Hepatocyte (in vitro differentiated cells): ENCODE measurements at regions not wholly inside any gene's neighbourhood (a gene's known extent, or its start where the extent isn't known, plus 50 kb on each side); places are given as distances from the start of the nearest gene placed in this dataset.

Source experiments
- DNase-seq: peaks from one replicate; pipeline ENCODE4 v3.0.0-alpha.2; 2016; ENCODE audit warnings: low spot score
- H2AFZ ChIP-seq: fragments of 200-600 bp; sonication (generic); 2 replicates; pipeline ENCODE4 v1.6.0; 2016; ENCODE audit warnings: antibody characterized with exemption, mild to moderate bottlenecking
- H3K27ac ChIP-seq: fragments of 200-600 bp; sonication (generic); 2 replicates; pipeline ENCODE4 v1.5.1; 2016; ENCODE audit warnings: mild to moderate bottlenecking
- H3K27me3 ChIP-seq: fragments of 200-600 bp; sonication (generic); 2 replicates; pipeline ENCODE4 v1.6.1; 2016
- H3K36me3 ChIP-seq: fragments of 200-600 bp; sonication (generic); replicated peaks from 2 replicates; pipeline ENCODE4 v1.5.1; 2016; ENCODE audit warnings: low read depth; ENCODE audit not compliant: insufficient read depth
- H3K4me1 ChIP-seq: fragments of 200-600 bp; sonication (generic); 2 replicates; pipeline ENCODE4 v1.5.1; 2016; ENCODE audit warnings: mild to moderate bottlenecking, moderate library complexity; ENCODE audit not compliant: insufficient read depth
- H3K4me2 ChIP-seq: fragments of 200-600 bp; sonication (generic); 2 replicates; pipeline ENCODE4 v1.6.0; 2016
- H3K4me3 ChIP-seq: fragments of 200-600 bp; sonication (generic); 2 replicates; pipeline ENCODE4 v1.5.1; 2016; ENCODE audit warnings: mild to moderate bottlenecking
- H3K79me2 ChIP-seq: fragments of 200-600 bp; sonication (generic); 2 replicates; pipeline ENCODE4 v1.6.0; 2017; ENCODE audit warnings: mild to moderate bottlenecking
- H3K9me2 ChIP-seq: fragments of 200-600 bp; sonication (generic); replicated peaks from 2 replicates; pipeline ENCODE4 v1.6.0; 2017; ENCODE audit warnings: mild to moderate bottlenecking; ENCODE audit not compliant: insufficient read depth
- H3K9me3 ChIP-seq: fragments of 200-600 bp; sonication (generic); 2 replicates; pipeline ENCODE4 v1.5.1; 2016; ENCODE audit warnings: low read depth, mild to moderate bottlenecking
- H4K20me1 ChIP-seq: fragments of 200-600 bp; sonication (generic); 2 replicates; pipeline ENCODE4 v1.6.0; 2016; ENCODE audit warnings: mild to moderate bottlenecking; ENCODE audit not compliant: insufficient read depth, poor library complexity, severe bottlenecking
- EZH2 ChIP-seq: fragments of 200-600 bp; sonication (generic); IDR thresholded peaks from 2 replicates; pipeline ENCODE4 v1.6.1; 2016; ENCODE audit warnings: antibody characterized with exemption, mild to moderate bottlenecking, borderline replicate concordance
- EZH2phosphoT487 ChIP-seq: fragments of 200-600 bp; sonication (generic); IDR thresholded peaks from one replicate; pipeline ENCODE4 v1.6.1; 2018; ENCODE audit warnings: antibody characterized with exemption, mild to moderate bottlenecking, low read depth, moderate library complexity; ENCODE audit not compliant: unreplicated experiment, severe bottlenecking
- WGBS: methylation state at CpG from one replicate; pipeline ENCODE4 v1.1.6; 2016; ENCODE audit warnings: low lambda C conversion rate; ENCODE audit errors: missing lambda C conversion rate; 5-methylcytosine and 5-hydroxymethylcytosine counted together
- TF ChIP-seq, protein P1 (sequence below): fragments of 200-600 bp; sonication (generic); IDR thresholded peaks from 2 replicates; pipeline ENCODE4 v1.5.1; 2016; ENCODE audit warnings: antibody characterized with exemption, mild to moderate bottlenecking; ENCODE audit not compliant: poor library complexity

DNA sequence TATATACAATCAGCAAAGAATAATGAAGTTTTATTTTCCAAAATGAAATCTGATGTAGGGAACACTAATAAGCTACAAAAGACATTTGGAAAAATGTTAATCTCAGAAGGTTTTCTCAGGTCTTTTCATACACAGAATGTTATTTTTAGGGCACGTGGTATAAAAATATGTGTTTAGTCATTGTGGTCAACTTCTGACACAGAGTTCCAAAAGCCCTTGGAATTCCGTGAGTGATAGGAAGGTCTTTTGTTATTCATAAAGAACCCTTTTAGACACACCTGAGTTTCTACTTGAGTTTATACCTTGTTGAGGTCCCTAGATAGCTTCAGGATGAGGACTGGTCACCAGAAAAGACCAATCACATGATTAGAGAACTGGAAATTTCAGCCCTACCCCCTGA lies 277.6 kb upstream of the NCAM2 start:
- Histone ChIP-seq H3K9me3 (no peaks in the 10 kb centered on the region), H4K20me1 (no peaks in the 10 kb centered on the region), H3K27me3 (no peaks in the 10 kb centered on the region), H3K9me2 (no peaks in the 10 kb centered on the region), H3K79me2 (no peaks in the 10 kb centered on the region), H2AFZ (no peak overlapping the region), H3K36me3 (no peaks in the 10 kb centered on the region), H3K4me2 (no peak overlapping the region), H3K4me1 (no peaks in the 10 kb centered on the region), H3K27ac (no peak overlapping the region), H3K4me3 (no peak overlapping the region)
- DNase-seq: no peak
- 94% methylated on average over 2 of the region's 2 CpGs for WGBS
- no peak for TF ChIP-seq EZH2
- no peak for TF ChIP-seq EZH2phosphoT487
- TF ChIP-seq, protein P1, sequence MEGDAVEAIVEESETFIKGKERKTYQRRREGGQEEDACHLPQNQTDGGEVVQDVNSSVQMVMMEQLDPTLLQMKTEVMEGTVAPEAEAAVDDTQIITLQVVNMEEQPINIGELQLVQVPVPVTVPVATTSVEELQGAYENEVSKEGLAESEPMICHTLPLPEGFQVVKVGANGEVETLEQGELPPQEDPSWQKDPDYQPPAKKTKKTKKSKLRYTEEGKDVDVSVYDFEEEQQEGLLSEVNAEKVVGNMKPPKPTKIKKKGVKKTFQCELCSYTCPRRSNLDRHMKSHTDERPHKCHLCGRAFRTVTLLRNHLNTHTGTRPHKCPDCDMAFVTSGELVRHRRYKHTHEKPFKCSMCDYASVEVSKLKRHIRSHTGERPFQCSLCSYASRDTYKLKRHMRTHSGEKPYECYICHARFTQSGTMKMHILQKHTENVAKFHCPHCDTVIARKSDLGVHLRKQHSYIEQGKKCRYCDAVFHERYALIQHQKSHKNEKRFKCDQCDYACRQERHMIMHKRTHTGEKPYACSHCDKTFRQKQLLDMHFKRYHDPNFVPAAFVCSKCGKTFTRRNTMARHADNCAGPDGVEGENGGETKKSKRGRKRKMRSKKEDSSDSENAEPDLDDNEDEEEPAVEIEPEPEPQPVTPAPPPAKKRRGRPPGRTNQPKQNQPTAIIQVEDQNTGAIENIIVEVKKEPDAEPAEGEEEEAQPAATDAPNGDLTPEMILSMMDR: no peak

DNA sequence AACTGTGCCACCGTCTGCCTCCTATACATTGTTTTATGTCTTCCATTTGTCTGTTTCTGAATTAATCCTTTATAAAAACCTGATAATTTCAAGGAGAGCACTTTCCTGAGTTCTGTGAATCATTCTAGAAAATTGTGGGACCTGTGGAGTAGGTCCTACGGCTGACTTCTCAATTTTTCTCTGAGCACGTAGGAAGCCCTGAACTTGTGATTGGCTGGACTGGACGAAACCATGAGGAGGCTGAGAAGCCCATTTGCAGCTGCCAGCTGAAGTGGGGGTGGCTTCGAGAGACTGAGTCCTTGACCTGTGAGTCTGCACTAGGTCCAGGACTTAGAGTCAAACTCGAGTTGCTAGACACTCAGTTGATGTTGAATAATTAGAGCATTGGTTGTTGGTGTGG lies 277.1 kb upstream of the NCAM2 start:
- Histone ChIP-seq H3K4me3 (no peak overlapping the region), H3K36me3 (no peaks in the 10 kb centered on the region), H3K9me3 (no peaks in the 10 kb centered on the region), H4K20me1 (no peaks in the 10 kb centered on the region), H3K27me3 (no peaks in the 10 kb centered on the region), H3K27ac (no peak overlapping the region), H3K4me1 (no peaks in the 10 kb centered on the region), H3K79me2 (no peaks in the 10 kb centered on the region), H2AFZ (no peak overlapping the region), H3K4me2 (no peak overlapping the region), H3K9me2 (no peaks in the 10 kb centered on the region)
- TF ChIP-seq, protein P1: no peak
- TF ChIP-seq EZH2: no peak
- no peak for TF ChIP-seq EZH2phosphoT487
- no peak for DNase-seq
- WGBS: 88% methylated on average over 6 of the region's 6 CpGs

DNA sequence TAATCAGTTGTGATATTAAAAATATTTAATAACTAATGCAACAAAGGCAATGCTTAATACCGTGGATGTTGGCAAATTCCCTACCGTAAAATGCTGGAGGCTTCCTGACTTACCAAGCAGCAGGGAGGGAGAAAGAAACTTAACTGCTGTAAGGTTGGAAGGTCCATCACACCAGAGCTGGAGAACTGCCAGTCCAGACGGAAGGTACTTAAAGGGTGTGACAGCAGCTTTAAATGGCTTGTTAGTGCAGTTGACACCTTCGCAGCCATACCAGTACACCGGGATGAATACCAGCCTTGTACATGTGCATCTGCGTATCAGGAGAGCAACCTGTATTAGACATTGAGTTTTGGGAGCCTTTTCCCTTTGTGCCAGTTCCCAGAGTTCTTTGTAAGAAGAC lies 269.5 kb upstream of the NCAM2 start:
- Histone ChIP-seq H3K4me1 (no peaks in the 10 kb centered on the region), H4K20me1 (no peaks in the 10 kb centered on the region), H3K27ac (no peak overlapping the region), H2AFZ (no peak overlapping the region), H3K9me2 (no peaks in the 10 kb centered on the region), H3K9me3 (no peaks in the 10 kb centered on the region), H3K79me2 (no peaks in the 10 kb centered on the region), H3K4me2 (no peak overlapping the region), H3K36me3 (no peaks in the 10 kb centered on the region), H3K27me3 (no peaks in the 10 kb centered on the region), H3K4me3 (no peak overlapping the region)
- DNase-seq: no peak
- TF ChIP-seq, protein P1: no peak
- TF ChIP-seq EZH2 (no peak), EZH2phosphoT487 (no peak)
- 93% methylated on average over 6 of the region's 6 CpGs for WGBS

DNA sequence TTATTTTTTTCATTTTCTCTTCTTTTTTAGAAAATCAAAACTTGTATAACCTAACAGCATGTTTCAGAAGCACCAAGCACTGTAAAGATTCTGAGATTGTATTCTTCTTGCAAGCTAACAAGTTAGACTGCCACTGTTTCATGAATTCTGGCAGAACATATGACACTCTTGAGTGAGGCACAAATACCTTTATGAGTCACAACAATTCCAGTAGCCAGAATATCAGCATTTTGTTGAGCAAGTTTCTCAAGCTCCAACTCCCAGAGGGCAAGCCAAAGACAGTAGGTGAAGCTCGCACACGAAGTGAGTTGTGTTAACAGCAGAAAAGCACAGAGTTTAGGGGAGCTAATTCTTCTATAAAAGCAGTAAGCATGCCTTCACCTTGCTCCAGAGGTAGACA lies 268.8 kb upstream of the NCAM2 start:
- Histone ChIP-seq H3K4me2 (no peak overlapping the region), H2AFZ (no peak overlapping the region), H3K4me3 (no peak overlapping the region), H3K36me3 (no peaks in the 10 kb centered on the region), H4K20me1 (no peaks in the 10 kb centered on the region), H3K9me3 (no peaks in the 10 kb centered on the region), H3K79me2 (no peaks in the 10 kb centered on the region), H3K27me3 (no peaks in the 10 kb centered on the region), H3K9me2 (no peaks in the 10 kb centered on the region), H3K27ac (no peak overlapping the region), H3K4me1 (no peaks in the 10 kb centered on the region)
- DNase-seq: no peak
- 75% methylated on average over 2 of the region's 2 CpGs for WGBS
- TF ChIP-seq EZH2 (no peak), EZH2phosphoT487 (no peak)
- TF ChIP-seq, protein P1: no peak
